ENCODE measurements at regions not wholly inside any gene's neighbourhood (a gene's known extent, or its start where the extent isn't known, plus 50 kb on each side); places are given as distances from the start of the nearest gene placed in this dataset.

GRCh38 chr14:47772652-47773051 is 97.2 kb upstream of the MDGA2 start:
- Histone ChIP-seq H4K20me1 (ENCODE audit: insufficient read depth) (no peaks in the 10 kb centered on the region), H2AFZ (ENCODE audit: low read depth) (no peak overlapping the region), H3K36me3 (replicated peaks in 1 of 2; ENCODE audit: control insufficient read depth in 1 of 2, insufficient read depth in 2 of 2, low read length in 1 of 2) (no peaks in the 10 kb centered on the region), H3K9me2 (no peaks in the 10 kb centered on the region), H3K27ac (ENCODE audit: low read depth in 2 of 2, low read length in 1 of 2) (no peak overlapping the region), H3K4me2 (no peak overlapping the region), H3K4me3 (ENCODE audit: low read depth in 2 of 2, low read length in 1 of 2) (no peak overlapping the region), H3K79me2 (ENCODE audit: insufficient read depth) (no peaks in the 10 kb centered on the region), H3F3A (replicated peaks; ENCODE audit: insufficient read depth) (no peaks in the 10 kb centered on the region), H3K9me3 (no peaks in the 10 kb centered on the region), H3K27me3 (ENCODE audit: insufficient read depth) (no peaks in the 10 kb centered on the region), H3K4me1 (ENCODE audit: control insufficient read depth in 1 of 2, insufficient read depth in 2 of 2, low read depth in 1 of 2, low read length in 1 of 2) (no peaks in the 10 kb centered on the region), H3K9ac (no peak overlapping the region)
- DNase-seq: no peak
- ChIA-PET CTCF (no interaction called here), POLR2A (no interaction called here)
- TF ChIP-seq GABPA (IDR thresholded peaks at IDR 0.05; ENCODE audit: low read depth) (no peak), CHD2 (IDR thresholded peaks at IDR 0.05; ENCODE audit: low read length, partially characterized antibody) (no peak), FOXJ3 (CRISPR knock-in tag; IDR thresholded peaks at IDR 0.05) (no peak), SIN3A (IDR thresholded peaks at IDR 0.05; ENCODE audit: borderline replicate concordance, low read depth, low read length) (no peak), USF1 (IDR thresholded peaks at IDR 0.05; ENCODE audit: borderline replicate concordance, low read depth) (no peak), CTCF (IDR thresholded peaks at IDR 0.05) (no peak), MAX (IDR thresholded peaks at IDR 0.05; ENCODE audit: low read depth) (no peak), RAD21 (IDR thresholded peaks at IDR 0.05; ENCODE audit: low read length) (no peak), RCOR1 (IDR thresholded peaks at IDR 0.05; ENCODE audit: low read length) (no peak), USF2 (IDR thresholded peaks at IDR 0.05; ENCODE audit: borderline replicate concordance, low read depth, low read length) (no peak), TCF12 (IDR thresholded peaks at IDR 0.05) (no peak), GATA2 (CRISPR knock-in tag; IDR thresholded peaks at IDR 0.05) (no peak), FOXM1 (IDR thresholded peaks at IDR 0.05; ENCODE audit: low read depth) (no peak), MEF2A (IDR thresholded peaks at IDR 0.05; ENCODE audit: borderline replicate concordance, low read depth) (no peak), RFX5 (IDR thresholded peaks at IDR 0.05; ENCODE audit: low read length) (no peak), EP300 (IDR thresholded peaks at IDR 0.05; ENCODE audit: borderline replicate concordance in 1 of 2, low read depth in 1 of 2, low read length in 1 of 2) (no peak), ELF1 (IDR thresholded peaks at IDR 0.05) (no peak), YY1 (IDR thresholded peaks at IDR 0.05; ENCODE audit: low read depth) (no peak), NFIC (IDR thresholded peaks at IDR 0.05; ENCODE audit: borderline replicate concordance) (no peak), JUND (IDR thresholded peaks at IDR 0.05) (no peak)
- 8% methylated on average over 1 of the region's 1 CpG for WGBS (ENCODE audit: low lambda C conversion rate)

All from SK-N-SH (cell line).